SK-N-SH (cell line): ENCODE measurements at regions not wholly inside any gene's neighbourhood (a gene's known extent, or its start where the extent isn't known, plus 50 kb on each side); places are given as distances from the start of the nearest gene placed in this dataset.

Experiments used
- CTCF ChIA-PET: fragments of 300-600, 350-600 bp; formaldehyde crosslinking; extraction: SDS; loops from one replicate; lab custom pipeline; 2021; lab: Yijun Ruan, JAX
- POLR2A ChIA-PET: fragments of 350-600 bp; sonication (Branson Sonifier 250); formaldehyde crosslinking; extraction: SDS; loops from one replicate; lab custom pipeline; 2020; ENCODE audit warnings: antibody characterized with exemption, inconsistent platforms; lab: Yijun Ruan, JAX
- DNase-seq: peaks from one replicate; pipeline ENCODE4 v3.0.0; 2012
- H2AFZ ChIP-seq: fragments of 200-600 bp; sonication (generic); 2 replicates; pipeline ENCODE4 v1.8.1; 2016; ENCODE audit warnings: antibody characterized with exemption, mild to moderate bottlenecking, low read depth
- H3F3A ChIP-seq: fragments of 200-600 bp; sonication (generic); replicated peaks from 2 replicates; pipeline ENCODE3; 2016; ENCODE audit warnings: antibody characterized with exemption, mild to moderate bottlenecking; ENCODE audit not compliant: insufficient read depth
- H3K27ac ChIP-seq, 2 experiments: fragments of 200-500 bp in 1 of 2; fragments of 200-600 bp in 1 of 2; sonication (Bioruptor generic) in 1 of 2; sonication (generic), shearing (Covaris generic) in 1 of 2; 2 replicates each; pipeline versions ENCODE4 v1.5.1 to v1.6.1; 2014 to 2016; ENCODE audit warnings: low read depth in 2 of 2, inconsistent platforms in 1 of 2, low read length in 1 of 2, mild to moderate bottlenecking in 1 of 2, mixed read lengths in 1 of 2
- H3K27me3 ChIP-seq: fragments of 200-600 bp; sonication (generic), shearing (Covaris generic); 2 replicates; pipeline ENCODE4 v1.6.1; 2016; ENCODE audit warnings: mixed run types; ENCODE audit not compliant: insufficient read depth
- H3K36me3 ChIP-seq, 2 experiments: fragments of 200-500 bp in 1 of 2; fragments of 200-600 bp in 1 of 2; sonication (Bioruptor generic) in 1 of 2; sonication (generic) in 1 of 2; replicated peaks in 1 of 2; 2 replicates each; pipeline versions ENCODE3 to v1.5.1; 2014 to 2016; ENCODE audit warnings: low read length in 1 of 2, mild to moderate bottlenecking in 1 of 2; ENCODE audit not compliant: insufficient read depth in 2 of 2, control insufficient read depth in 1 of 2
- H3K4me1 ChIP-seq, 2 experiments: fragments of 200-500 bp in 1 of 2; fragments of 200-600 bp in 1 of 2; sonication (Bioruptor generic) in 1 of 2; sonication (generic), shearing (Covaris generic) in 1 of 2; 2 replicates each; pipeline versions ENCODE4 v1.5.1 to v1.6.1; 2014 to 2016; ENCODE audit warnings: low read depth in 1 of 2, low read length in 1 of 2, mixed run types in 1 of 2; ENCODE audit not compliant: insufficient read depth in 2 of 2, control insufficient read depth in 1 of 2
- H3K4me2 ChIP-seq: fragments of 200-600 bp; sonication (generic), shearing (Covaris generic); 2 replicates; pipeline ENCODE4 v1.6.1; 2017; ENCODE audit warnings: mixed run types
- H3K4me3 ChIP-seq, 2 experiments: fragments of 200-500 bp in 1 of 2; fragments of 200-600 bp in 1 of 2; sonication (Bioruptor generic) in 1 of 2; sonication (generic), shearing (Covaris generic) in 1 of 2; 2 replicates each; pipeline versions ENCODE4 v1.5.1 to v1.8.1; 2014 to 2016; ENCODE audit warnings: low read depth in 2 of 2, inconsistent platforms in 1 of 2, low read length in 1 of 2, mild to moderate bottlenecking in 1 of 2, mixed read lengths in 1 of 2, moderate library complexity in 1 of 2
- H3K79me2 ChIP-seq: fragments of 200-600 bp; sonication (generic); 2 replicates; pipeline ENCODE4 v1.8.1; 2017; ENCODE audit warnings: mild to moderate bottlenecking; ENCODE audit not compliant: insufficient read depth
- H3K9ac ChIP-seq: fragments of 200-600 bp; sonication (generic); 2 replicates; pipeline ENCODE4 v1.6.1; 2017; ENCODE audit warnings: mixed run types
- H3K9me2 ChIP-seq: fragments of 200-600 bp; sonication (generic); 2 replicates; pipeline ENCODE4 v1.6.1; 2017; ENCODE audit warnings: mixed run types
- H3K9me3 ChIP-seq: fragments of 200-600 bp; sonication (generic); 2 replicates; pipeline ENCODE4 v1.6.1; 2017; ENCODE audit warnings: mixed run types, mild to moderate bottlenecking, moderate library complexity
- H4K20me1 ChIP-seq: fragments of 200-600 bp; sonication (generic); 2 replicates; pipeline ENCODE4 v1.6.1; 2017; ENCODE audit warnings: mild to moderate bottlenecking, mixed run types; ENCODE audit not compliant: insufficient read depth
- ELF1 ChIP-seq: IDR thresholded peaks from 2 replicates; pipeline ENCODE4 v1.4.0; 2012
- EP300 ChIP-seq, 2 experiments: IDR thresholded peaks; 2 replicates each; pipeline versions ENCODE4 v1.4.0 to v1.6.1; 2012; ENCODE audit warnings: borderline replicate concordance in 1 of 2, low read depth in 1 of 2, low read length in 1 of 2
- EZH2phosphoT487 ChIP-seq: fragments of 200-600 bp; sonication (generic); IDR thresholded peaks from 2 replicates; pipeline ENCODE4 v1.6.1; 2017; ENCODE audit warnings: low read depth, mixed run types, mild to moderate bottlenecking, antibody characterized with exemption, moderate library complexity, borderline replicate concordance
- FOSL2 ChIP-seq: IDR thresholded peaks from 2 replicates; pipeline ENCODE4 v1.4.0; 2012; ENCODE audit warnings: low read depth, mild to moderate bottlenecking, moderate library complexity, borderline replicate concordance
- FOXM1 ChIP-seq: IDR thresholded peaks from 2 replicates; pipeline ENCODE4 v1.4.0; 2012; ENCODE audit warnings: low read depth, mild to moderate bottlenecking
- GATA2 ChIP-seq: sonication (generic); formaldehyde crosslinking; IDR thresholded peaks from 2 replicates; pipeline ENCODE4 v1.5.0; 2020; ENCODE audit warnings: mild to moderate bottlenecking, missing genetic modification reagents
- JUND ChIP-seq: IDR thresholded peaks from 2 replicates; pipeline ENCODE4 v1.4.0; 2012
- MXI1 ChIP-seq: IDR thresholded peaks from 2 replicates; pipeline ENCODE4 v1.6.1; 2012; ENCODE audit warnings: mild to moderate bottlenecking, low read depth, low read length, improper control_type of control experiment
- NFIC ChIP-seq: IDR thresholded peaks from 2 replicates; pipeline ENCODE4 v1.4.0; 2012; ENCODE audit warnings: borderline replicate concordance
- PBX3 ChIP-seq: IDR thresholded peaks from 2 replicates; pipeline ENCODE4; 2012
- POLR2AphosphoS5 ChIP-seq: IDR thresholded peaks from 2 replicates; pipeline ENCODE4 v1.6.1; 2012; ENCODE audit warnings: low read depth, low read length
- RAD21 ChIP-seq: IDR thresholded peaks from 2 replicates; pipeline ENCODE4 v1.6.1; 2012; ENCODE audit warnings: mild to moderate bottlenecking, low read length
- RCOR1 ChIP-seq: fragments of 150-350 bp; IDR thresholded peaks from 2 replicates; pipeline ENCODE4 v1.6.1; 2017; ENCODE audit warnings: antibody characterized with exemption, low read length
- RFX5 ChIP-seq: IDR thresholded peaks from 2 replicates; pipeline ENCODE4 v1.6.1; 2012; ENCODE audit warnings: mild to moderate bottlenecking, improper control_type of control experiment, low read length
- RXRA ChIP-seq: IDR thresholded peaks from 2 replicates; pipeline ENCODE4 v1.4.0; 2012; ENCODE audit warnings: low read depth, mild to moderate bottlenecking, borderline replicate concordance
- TCF12 ChIP-seq: IDR thresholded peaks from 2 replicates; pipeline ENCODE4 v1.4.0; 2012
- TEAD4 ChIP-seq: IDR thresholded peaks from 2 replicates; pipeline ENCODE4 v1.4.0; 2012; ENCODE audit warnings: mild to moderate bottlenecking, borderline replicate concordance; ENCODE audit not compliant: insufficient read depth
- YY1 ChIP-seq: IDR thresholded peaks from 2 replicates; pipeline ENCODE4 v1.4.0; 2012; ENCODE audit warnings: low read depth, mild to moderate bottlenecking
- WGBS: methylation state at CpG from one replicate; pipeline ENCODE4 v1.1.6; 2017; ENCODE audit warnings: low lambda C conversion rate; 5-methylcytosine and 5-hydroxymethylcytosine counted together
- TF ChIP-seq, protein P1 (sequence below): fragments of 150-350 bp; IDR thresholded peaks from 2 replicates; pipeline ENCODE4 v1.6.1; 2017; ENCODE audit warnings: antibody characterized with exemption, low read length, low read depth, borderline replicate concordance

GRCh38 chr17:54235571-54235970, 412.8 kb downstream of the KIF2B start:
- H3K9ac ChIP-seq, result no peak overlapping the region
- H3K27ac ChIP-seq, result peak overlapping the region in 1 of 2 experiments; percentile 40; a peak in 1 of 4 replicates
- H3F3A ChIP-seq, result no peaks in the 10 kb centered on the region
- ChIA-PET CTCF (no interaction called here), POLR2A (interaction anchor here (0.6 kb wide), 1 partner anchor 24 kb away, joined by 3 read pairs; no protein-coding TSS in a partner anchor)
- H4K20me1 ChIP-seq, result no peaks in the 10 kb centered on the region
- TF ChIP-seq POLR2AphosphoS5 (no peak), ELF1 (no peak), EP300 (IDR thresholded peaks at IDR 0.05; ENCODE audit: borderline replicate concordance in 1 of 2, low read depth in 1 of 2, low read length in 1 of 2) (peak in 1 of 2 experiments; percentile 8; a peak in 1 of 4 replicates), YY1 (no peak), PBX3 (no peak), FOXM1 (no peak), NFIC (no peak)
- TF ChIP-seq, protein P1, sequence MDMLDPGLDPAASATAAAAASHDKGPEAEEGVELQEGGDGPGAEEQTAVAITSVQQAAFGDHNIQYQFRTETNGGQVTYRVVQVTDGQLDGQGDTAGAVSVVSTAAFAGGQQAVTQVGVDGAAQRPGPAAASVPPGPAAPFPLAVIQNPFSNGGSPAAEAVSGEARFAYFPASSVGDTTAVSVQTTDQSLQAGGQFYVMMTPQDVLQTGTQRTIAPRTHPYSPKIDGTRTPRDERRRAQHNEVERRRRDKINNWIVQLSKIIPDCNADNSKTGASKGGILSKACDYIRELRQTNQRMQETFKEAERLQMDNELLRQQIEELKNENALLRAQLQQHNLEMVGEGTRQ, result no peak
- H3K4me3 ChIP-seq, result no peak overlapping the region
- no peak overlapping the region for H3K4me2 ChIP-seq
- 5% methylated on average over 4 of the region's 4 CpGs for WGBS
- H3K36me3 ChIP-seq, result no peaks in the 10 kb centered on the region
- no peaks in the 10 kb centered on the region; a peak in 1 of 4 replicates for H3K4me1 ChIP-seq
- H3K9me3 ChIP-seq, result peaks cover 20% of the 10 kb centered on the region; the same call in 1 of the 2 replicates
- no peaks in the 10 kb centered on the region for H3K79me2 ChIP-seq
- no peaks in the 10 kb centered on the region for H3K27me3 ChIP-seq
- peak; percentile 3 for DNase-seq
- peaks cover 2% of the 10 kb centered on the region; the same call in 1 of the 2 replicates for H3K9me2 ChIP-seq
- H2AFZ ChIP-seq, result no peak overlapping the region

DNA sequence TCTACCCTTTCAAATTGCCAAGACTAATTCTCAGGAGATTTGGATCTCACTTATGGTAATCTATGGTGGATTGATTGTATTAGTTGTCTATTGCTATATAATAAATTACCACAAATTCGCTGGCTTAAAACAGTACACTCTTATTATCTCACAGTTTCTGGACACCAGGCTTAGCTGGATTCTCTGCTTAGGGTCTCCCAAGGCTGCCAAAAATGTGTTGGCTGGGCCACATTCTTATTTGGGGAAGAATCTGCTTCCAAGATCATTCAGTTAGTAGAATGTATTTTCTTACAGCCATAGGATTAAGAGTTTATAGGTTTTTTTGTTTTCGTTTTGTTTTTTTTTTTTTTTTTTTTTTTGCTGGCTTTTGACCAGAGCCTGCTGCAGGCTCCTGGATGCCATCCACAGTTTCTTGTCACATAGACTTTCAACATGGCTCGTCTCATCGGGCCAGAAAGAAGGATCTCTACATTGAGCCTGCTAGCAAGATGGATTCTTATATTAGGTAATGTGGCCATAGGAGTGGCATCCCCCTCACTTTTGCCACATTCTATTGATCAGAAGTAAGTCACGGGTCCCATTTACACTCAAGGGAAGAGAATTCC, 415.3 kb downstream of the KIF2B start:
- H3F3A ChIP-seq, result no peaks in the 10 kb centered on the region
- peaks cover 10% of the 10 kb centered on the region for H3K9me2 ChIP-seq
- POLR2A ChIA-PET, result no interaction called here
- no peaks in the 10 kb centered on the region; a peak in 1 of 4 replicates for H3K4me1 ChIP-seq
- H3K27me3 ChIP-seq, result no peaks in the 10 kb centered on the region
- H3K79me2 ChIP-seq, result no peaks in the 10 kb centered on the region
- H3K27ac ChIP-seq, result no peak overlapping the region
- no peak overlapping the region for H3K4me2 ChIP-seq
- no peaks in the 10 kb centered on the region for H3K36me3 ChIP-seq
- CTCF ChIA-PET, result interaction anchor here (1.2 kb wide), 1 partner anchor 16 kb away, joined by 3 read pairs; no protein-coding TSS in a partner anchor
- WGBS, result 14% methylated on average over 5 of the region's 5 CpGs
- no peak overlapping the region for H3K9ac ChIP-seq
- peaks cover 33% of the 10 kb centered on the region for H3K9me3 ChIP-seq
- no peaks in the 10 kb centered on the region for H4K20me1 ChIP-seq
- no peak for TF ChIP-seq FOXM1
- no peak for TF ChIP-seq POLR2AphosphoS5
- TF ChIP-seq RXRA, result no peak
- no peak overlapping the region for H3K4me3 ChIP-seq
- DNase-seq, result no peak
- H2AFZ ChIP-seq, result no peak overlapping the region

GRCh38 chr17:54239291-54239690, 416.6 kb downstream of the KIF2B start:
- Histone ChIP-seq H3K9ac (no peak overlapping the region), H3F3A (no peaks in the 10 kb centered on the region), H2AFZ (no peak overlapping the region), H3K4me1 (no peaks in the 10 kb centered on the region; a peak in 1 of 4 replicates), H3K27me3 (no peaks in the 10 kb centered on the region), H3K4me2 (no peak overlapping the region), H3K9me3 (peaks cover 29% of the 10 kb centered on the region), H4K20me1 (no peaks in the 10 kb centered on the region), H3K79me2 (no peaks in the 10 kb centered on the region), H3K4me3 (no peak overlapping the region), H3K27ac (no peak overlapping the region), H3K9me2 (peaks cover 10% of the 10 kb centered on the region), H3K36me3 (no peaks in the 10 kb centered on the region)
- POLR2A ChIA-PET, result no interaction called here
- CTCF ChIA-PET, result interaction anchor here (1.2 kb wide), 1 partner anchor 17 kb away, joined by 3 read pairs; no protein-coding TSS in a partner anchor
- TF ChIP-seq RFX5 (no peak), RAD21 (no peak), RCOR1 (no peak), TCF12 (no peak), JUND (no peak), EP300 (IDR thresholded peaks at IDR 0.05; ENCODE audit: borderline replicate concordance in 1 of 2, low read depth in 1 of 2, low read length in 1 of 2) (no peak), FOXM1 (no peak), FOSL2 (no peak), YY1 (no peak), TEAD4 (no peak), EZH2phosphoT487 (no peak), RXRA (no peak), MXI1 (no peak), GATA2 (CRISPR knock-in tag) (no peak)
- TF ChIP-seq, protein P1, result no peak
- no peak for DNase-seq
